SK-N-MC (cell line): ENCODE measurements at regions not wholly inside any gene's neighbourhood (a gene's known extent, or its start where the extent isn't known, plus 50 kb on each side); places are given as distances from the start of the nearest gene placed in this dataset.

Experiments
- DNase-seq: peaks from one replicate; pipeline ENCODE4 v3.0.0-alpha.2; 2011; ENCODE audit warnings: low read depth, low spot score
- H3K27ac ChIP-seq: fragments of 200-600 bp; sonication (generic); 2 replicates; pipeline ENCODE4 v1.5.1; 2016; ENCODE audit warnings: mixed run types
- H3K36me3 ChIP-seq: fragments of 200-600 bp; sonication (generic); 2 replicates; pipeline ENCODE4 v1.6.1; 2017; ENCODE audit warnings: antibody characterized with exemption, low read length, mixed read lengths; ENCODE audit not compliant: insufficient read depth
- H3K4me3 ChIP-seq: fragments of 200-600 bp; sonication (generic); 2 replicates; pipeline ENCODE4 v1.5.1; 2016
- H3K9ac ChIP-seq: fragments of 200-600 bp; sonication (generic); 2 replicates; pipeline ENCODE4 v1.8.0; 2017; ENCODE audit warnings: mixed run types, mixed read lengths; ENCODE audit not compliant: insufficient read length
- H3K9me3 ChIP-seq: fragments of 200-600 bp; sonication (generic); 2 replicates; pipeline ENCODE4 v1.6.1; 2017; ENCODE audit warnings: low read depth, mild to moderate bottlenecking, antibody characterized with exemption, low read length, moderate library complexity, mixed read lengths
- EZH2 ChIP-seq: fragments of 200-600 bp; sonication (generic); IDR thresholded peaks from one replicate; pipeline ENCODE4 v1.6.1; 2017; ENCODE audit warnings: antibody characterized with exemption
- FOXP2 ChIP-seq: optimal IDR thresholded peaks from 2 replicates; pipeline ENCODE3; 2011; ENCODE audit warnings: mild to moderate bottlenecking, moderate library complexity; ENCODE audit not compliant: insufficient read depth; ENCODE audit errors: extremely low read length, control extremely low read depth
- POLR2AphosphoS5 ChIP-seq: IDR thresholded peaks from 2 replicates; pipeline ENCODE4 v1.6.1; 2012; ENCODE audit warnings: mild to moderate bottlenecking, low read depth, low read length, borderline replicate concordance

- no peak for DNase-seq
- H3K4me3 ChIP-seq: no peak overlapping the region
- no peaks in the 10 kb centered on the region for H3K9me3 ChIP-seq
- no peak overlapping the region for H3K9ac ChIP-seq
- no peaks in the 10 kb centered on the region for H3K36me3 ChIP-seq
- no peak overlapping the region for H3K27ac ChIP-seq
- no peak for TF ChIP-seq FOXP2
- TF ChIP-seq EZH2: no peak
- TF ChIP-seq POLR2AphosphoS5: no peak
Measured at GRCh38 chr2:129056309-129056958, 737.8 kb upstream of the HS6ST1 start.

DNA sequence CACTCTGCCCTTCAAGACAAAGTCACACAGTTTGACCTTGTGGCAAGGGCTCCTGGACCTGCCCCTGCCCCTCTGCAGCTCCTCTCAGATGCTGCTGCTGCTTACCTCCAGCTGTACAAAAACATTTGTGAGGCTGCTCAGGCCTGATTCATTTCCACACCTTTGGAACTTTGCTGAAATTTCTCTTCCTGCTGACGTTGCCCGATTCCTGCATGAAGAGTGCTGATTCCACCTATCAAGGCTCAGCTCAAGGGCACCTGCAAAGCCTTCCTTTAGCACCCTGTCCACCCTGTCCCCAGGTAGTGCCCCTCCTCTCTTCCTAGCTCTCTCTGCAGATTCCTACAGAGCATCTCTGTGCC is 738.3 kb upstream of the HS6ST1 start:
- no peaks in the 10 kb centered on the region for H3K36me3 ChIP-seq
- H3K4me3 ChIP-seq: no peak overlapping the region
- no peak overlapping the region for H3K27ac ChIP-seq
- H3K9me3 ChIP-seq: no peaks in the 10 kb centered on the region
- DNase-seq: no peak
- TF ChIP-seq EZH2: no peak
- no peak for TF ChIP-seq FOXP2
- TF ChIP-seq POLR2AphosphoS5: no peak
- no peak overlapping the region for H3K9ac ChIP-seq

DNA sequence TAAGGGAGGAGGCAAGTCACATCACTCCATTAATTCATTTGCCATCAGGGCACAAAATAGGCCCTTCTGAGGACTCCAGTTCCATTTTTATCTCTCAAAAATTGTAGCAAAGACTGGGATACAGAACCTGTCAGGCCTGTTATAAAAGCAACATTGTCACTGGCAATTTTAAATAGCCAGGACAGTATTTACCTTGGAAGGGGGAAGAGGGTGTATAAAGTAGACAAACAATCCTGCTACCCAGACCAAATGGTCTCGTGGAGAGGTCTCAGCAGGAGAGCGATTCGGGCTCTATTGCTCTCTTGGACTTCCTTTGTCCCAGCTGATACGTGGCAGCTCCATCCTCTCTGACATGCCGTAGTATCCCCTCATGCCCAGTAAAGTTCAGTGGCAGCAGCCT is 740.3 kb upstream of the HS6ST1 start:
- H3K4me3 ChIP-seq: no peak overlapping the region
- H3K9me3 ChIP-seq: no peaks in the 10 kb centered on the region
- no peak for DNase-seq
- H3K27ac ChIP-seq: no peak overlapping the region
- H3K9ac ChIP-seq: no peak overlapping the region
- TF ChIP-seq POLR2AphosphoS5 (no peak), EZH2 (no peak), FOXP2 (no peak)
- no peaks in the 10 kb centered on the region for H3K36me3 ChIP-seq

DNA sequence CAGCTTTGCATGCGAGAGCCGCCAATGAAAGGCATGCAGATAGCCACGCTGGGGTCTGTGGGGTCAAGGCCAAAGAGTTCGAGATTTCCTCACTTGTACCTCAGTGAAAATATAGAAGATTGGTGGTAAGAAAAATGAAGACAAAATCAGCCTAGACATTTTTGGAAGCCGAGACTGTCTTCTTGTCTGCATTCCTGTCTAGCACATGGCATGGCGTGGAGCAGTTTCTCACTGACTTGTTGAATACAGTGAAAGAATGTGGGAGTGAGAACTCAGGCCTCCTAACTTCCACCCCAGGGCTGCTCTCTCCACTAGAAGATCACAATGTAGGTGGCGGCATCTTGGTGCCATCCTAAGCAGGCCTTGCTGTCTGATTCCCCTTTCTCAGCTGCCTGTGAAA is 740.8 kb upstream of the HS6ST1 start:
- H3K9me3 ChIP-seq: no peaks in the 10 kb centered on the region
- DNase-seq: no peak
- H3K9ac ChIP-seq: no peak overlapping the region
- H3K27ac ChIP-seq: no peak overlapping the region
- no peak overlapping the region for H3K4me3 ChIP-seq
- TF ChIP-seq POLR2AphosphoS5: no peak
- no peak for TF ChIP-seq FOXP2
- no peak for TF ChIP-seq EZH2
- no peaks in the 10 kb centered on the region for H3K36me3 ChIP-seq

- no peak overlapping the region for H3K4me3 ChIP-seq
- no peak for DNase-seq
Measured at GRCh38 chr2:129061069-129061768, 742.6 kb upstream of the HS6ST1 start.

DNA sequence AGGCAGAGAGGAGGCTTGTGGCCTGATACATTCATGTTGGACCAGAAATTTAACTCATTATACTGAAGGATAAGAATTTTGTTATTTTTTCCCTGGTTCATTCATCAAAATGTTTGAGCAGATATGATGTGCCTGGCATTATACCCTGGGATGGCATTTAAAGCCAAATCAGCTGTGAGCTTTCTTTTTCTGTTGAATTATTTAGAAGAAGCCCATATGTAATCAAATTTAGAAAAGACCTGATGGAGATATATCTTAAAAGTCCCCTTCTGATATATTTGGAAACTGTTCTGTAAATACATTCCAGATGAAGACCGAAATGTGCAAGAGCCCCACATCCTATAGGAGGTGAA is 743.1 kb upstream of the HS6ST1 start:
- no peak overlapping the region for H3K9ac ChIP-seq
- TF ChIP-seq FOXP2 (no peak), EZH2 (no peak), POLR2AphosphoS5 (no peak)
- H3K4me3 ChIP-seq: no peak overlapping the region
- no peak overlapping the region for H3K27ac ChIP-seq
- DNase-seq: no peak
- no peaks in the 10 kb centered on the region for H3K9me3 ChIP-seq
- no peaks in the 10 kb centered on the region for H3K36me3 ChIP-seq

More at GRCh38 chr2:129061069-129061768, 742.6 kb upstream of the HS6ST1 start:
- Histone ChIP-seq H3K36me3 (no peaks in the 10 kb centered on the region), H3K9ac (no peak overlapping the region), H3K9me3 (no peaks in the 10 kb centered on the region), H3K27ac (no peak overlapping the region)
- TF ChIP-seq EZH2: no peak

- Histone ChIP-seq H3K36me3 (no peaks in the 10 kb centered on the region), H3K27ac (no peak overlapping the region), H3K9ac (no peak overlapping the region), H3K9me3 (no peaks in the 10 kb centered on the region), H3K4me3 (no peak overlapping the region)
- no peak for DNase-seq
- TF ChIP-seq FOXP2: no peak
- no peak for TF ChIP-seq POLR2AphosphoS5
- TF ChIP-seq EZH2: no peak
Measured at GRCh38 chr2:129062146-129062912, 743.7 kb upstream of the HS6ST1 start.

DNA sequence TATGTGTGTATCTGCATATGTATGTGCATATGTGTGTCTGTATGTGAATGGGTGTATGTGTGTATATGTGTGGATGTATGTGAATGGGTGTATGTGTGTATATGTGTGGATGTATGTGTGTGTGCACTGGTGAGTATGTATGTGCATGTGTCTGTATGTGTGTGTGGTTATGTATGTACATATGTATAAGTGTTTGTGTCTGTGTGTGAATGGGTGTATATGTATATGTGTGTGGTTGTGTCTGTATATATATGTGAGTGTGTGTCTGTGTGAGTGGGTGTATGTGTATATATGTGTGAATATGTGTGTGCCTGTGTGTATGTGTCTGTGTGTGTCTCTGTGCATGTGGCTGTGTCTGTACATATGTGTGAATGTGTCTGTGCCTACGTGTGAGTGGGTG is 748.4 kb upstream of the HS6ST1 start:
- no peak overlapping the region for H3K27ac ChIP-seq

More for the DNA sequence above, 748.4 kb upstream of the HS6ST1 start:
- DNase-seq: no peak
- TF ChIP-seq FOXP2 (no peak), EZH2 (no peak), POLR2AphosphoS5 (no peak)
- no peak overlapping the region for H3K4me3 ChIP-seq
- no peaks in the 10 kb centered on the region for H3K9me3 ChIP-seq
- H3K9ac ChIP-seq: no peak overlapping the region
- H3K36me3 ChIP-seq: no peaks in the 10 kb centered on the region
